ENCODE measurements at regions not wholly inside any gene's neighbourhood (a gene's known extent, or its start where the extent isn't known, plus 50 kb on each side); places are given as distances from the start of the nearest gene placed in this dataset.
"Not testable (repeated sequence)": the region's sequence is repeated elsewhere in the genome, so short reads cannot be mapped to it uniquely, and the experiment has no call there.

- no peak for DNase-seq
Observed at GRCh38 chr1:114262337-114262736, 108.7 kb upstream of the SYT6 start.

- no peak for DNase-seq
Observed at GRCh38 chr1:114260805-114261484, 107.3 kb upstream of the SYT6 start.

- DNase-seq: no peak
Observed at GRCh38 chr1:114259511-114260160, 106.0 kb upstream of the SYT6 start.

GRCh38 chr1:114258633-114259032, 105.0 kb upstream of the SYT6 start:
- DNase-seq: no peak

- DNase-seq: no peak
Observed at GRCh38 chr1:114258074-114258473, 104.4 kb upstream of the SYT6 start.

- DNase-seq: no peak
Observed at GRCh38 chr1:114257554-114257953, 103.9 kb upstream of the SYT6 start.

GRCh38 chr1:114253900-114254299, 100.2 kb upstream of the SYT6 start:
- no peak for DNase-seq

- no peak for DNase-seq
Observed at GRCh38 chr1:114251573-114251939, 97.9 kb upstream of the SYT6 start.

- no peak for DNase-seq
Observed at GRCh38 chr1:114250683-114251572, 97.3 kb upstream of the SYT6 start.

GRCh38 chr1:114249691-114250090, 96.0 kb upstream of the SYT6 start:
- DNase-seq: no peak

GRCh38 chr1:114248162-114248561, 94.5 kb upstream of the SYT6 start:
- DNase-seq: no peak

GRCh38 chr1:114242531-114243210, 89.0 kb upstream of the SYT6 start:
- DNase-seq: not testable (repeated sequence)

GRCh38 chr1:114238053-114238452, 84.4 kb upstream of the SYT6 start:
- DNase-seq: no peak

- no peak for DNase-seq
Observed at GRCh38 chr1:114236517-114236916, 82.8 kb upstream of the SYT6 start.

- no peak for DNase-seq
Observed at GRCh38 chr1:114235960-114236359, 82.3 kb upstream of the SYT6 start.

- no peak for DNase-seq
Observed at GRCh38 chr1:114235281-114235680, 81.6 kb upstream of the SYT6 start.

- DNase-seq: no peak
Observed at GRCh38 chr1:114234408-114235124, 80.9 kb upstream of the SYT6 start.

- DNase-seq: no peak
Observed at GRCh38 chr1:114232691-114233090, 79.0 kb upstream of the SYT6 start.

- no peak for DNase-seq
Observed at GRCh38 chr1:114231301-114231700, 77.6 kb upstream of the SYT6 start.

GRCh38 chr1:114229368-114229767, 75.7 kb upstream of the SYT6 start:
- no peak for DNase-seq

GRCh38 chr1:114227059-114227458, 73.4 kb upstream of the SYT6 start:
- no peak for DNase-seq

- no peak for DNase-seq
Observed at GRCh38 chr1:114224196-114224907, 70.7 kb upstream of the SYT6 start.
